OCI-LY7 (cell line): ENCODE measurements at regions not wholly inside any gene's neighbourhood (a gene's known extent, or its start where the extent isn't known, plus 50 kb on each side); places are given as distances from the start of the nearest gene placed in this dataset.

Experiments
- EZH2phosphoT487 ChIP-seq: fragments of 200-600 bp; sonication (generic); IDR thresholded peaks from 2 replicates; pipeline ENCODE4 v1.6.1; 2018; ENCODE audit warnings: low read depth, borderline replicate concordance, mild to moderate bottlenecking, mixed run types, antibody characterized with exemption, low read length, moderate library complexity, mixed read lengths
- TF ChIP-seq, protein P1 (sequence below): fragments of 200-600 bp; sonication (generic); conservative IDR thresholded peaks from 2 replicates; pipeline ENCODE4 v1.5.1; 2014; ENCODE audit warnings: mild to moderate bottlenecking, antibody characterized with exemption, low read length, moderate library complexity, mixed read lengths

DNA sequence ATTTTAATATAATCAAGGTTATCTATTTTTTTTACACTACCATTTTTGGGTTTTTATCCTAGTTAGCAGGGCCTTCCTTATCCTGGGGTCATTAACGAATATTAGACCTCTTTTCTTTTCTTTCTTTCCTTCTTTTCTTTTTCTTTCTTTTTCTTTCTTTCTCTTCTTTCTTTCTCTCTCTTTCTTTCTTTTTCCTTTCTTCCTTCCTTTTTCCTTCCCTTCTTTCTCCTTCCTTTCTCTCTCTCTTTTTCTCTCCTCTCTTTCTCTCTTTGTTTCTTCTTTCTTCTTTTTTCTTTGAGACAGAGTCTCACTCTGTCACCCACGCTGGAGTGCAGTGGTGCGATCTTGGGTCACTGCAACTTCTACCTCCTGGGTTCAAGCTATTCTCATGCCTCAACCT is 120.4 kb upstream of the PDE7B start:
- TF ChIP-seq, protein P1, sequence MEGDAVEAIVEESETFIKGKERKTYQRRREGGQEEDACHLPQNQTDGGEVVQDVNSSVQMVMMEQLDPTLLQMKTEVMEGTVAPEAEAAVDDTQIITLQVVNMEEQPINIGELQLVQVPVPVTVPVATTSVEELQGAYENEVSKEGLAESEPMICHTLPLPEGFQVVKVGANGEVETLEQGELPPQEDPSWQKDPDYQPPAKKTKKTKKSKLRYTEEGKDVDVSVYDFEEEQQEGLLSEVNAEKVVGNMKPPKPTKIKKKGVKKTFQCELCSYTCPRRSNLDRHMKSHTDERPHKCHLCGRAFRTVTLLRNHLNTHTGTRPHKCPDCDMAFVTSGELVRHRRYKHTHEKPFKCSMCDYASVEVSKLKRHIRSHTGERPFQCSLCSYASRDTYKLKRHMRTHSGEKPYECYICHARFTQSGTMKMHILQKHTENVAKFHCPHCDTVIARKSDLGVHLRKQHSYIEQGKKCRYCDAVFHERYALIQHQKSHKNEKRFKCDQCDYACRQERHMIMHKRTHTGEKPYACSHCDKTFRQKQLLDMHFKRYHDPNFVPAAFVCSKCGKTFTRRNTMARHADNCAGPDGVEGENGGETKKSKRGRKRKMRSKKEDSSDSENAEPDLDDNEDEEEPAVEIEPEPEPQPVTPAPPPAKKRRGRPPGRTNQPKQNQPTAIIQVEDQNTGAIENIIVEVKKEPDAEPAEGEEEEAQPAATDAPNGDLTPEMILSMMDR: no peak
- TF ChIP-seq EZH2phosphoT487: no peak
